PC-9 (cell line): ENCODE measurements at regions not wholly inside any gene's neighbourhood (a gene's known extent, or its start where the extent isn't known, plus 50 kb on each side); places are given as distances from the start of the nearest gene placed in this dataset.

ENCODE experiments used
- BruUV-seq: library from RNA; stranded (reverse); fragments of 400-500 nt; replicated peaks from 2 replicates; lab custom pipeline; 2021; lab: Mats Ljungman, UMichigan
- CTCF ChIA-PET: fragments of 300-600 bp; sonication (Branson Sonifier 250); formaldehyde crosslinking; loops from one replicate; lab custom pipeline; 2022; ENCODE audit warnings: antibody characterized with exemption; lab: Charles Lee
- POLR2A ChIA-PET: fragments of 300-600 bp; sonication (Branson Sonifier 250); formaldehyde crosslinking; loops from one replicate; lab custom pipeline; 2022; ENCODE audit warnings: antibody characterized with exemption; ENCODE audit not compliant: unreplicated experiment; lab: Charles Lee
- DNase-seq, 2 experiments: peaks; one replicate each; pipeline versions ENCODE4 v3.0.0 to v3.0.0-alpha.2; 2015 to 2022; ENCODE audit warnings: mixed read lengths in 1 of 2
- H2AFZ ChIP-seq: fragments of 200-600 bp; sonication (generic); 2 replicates; pipeline ENCODE4 v1.8.1; 2017; ENCODE audit warnings: antibody characterized with exemption
- H3F3A ChIP-seq: fragments of 200-600 bp; sonication (generic); 2 replicates; pipeline ENCODE4 v1.8.1; 2017; ENCODE audit warnings: antibody characterized with exemption, mild to moderate bottlenecking, low read depth; ENCODE audit not compliant: insufficient read depth
- H3K27ac ChIP-seq: fragments of 200-600 bp; sonication (generic); 2 replicates; pipeline ENCODE4 v1.6.1; 2016; ENCODE audit warnings: mixed run types
- H3K27me3 ChIP-seq: fragments of 200-600 bp; sonication (generic); 2 replicates; pipeline ENCODE4 v1.6.1; 2016; ENCODE audit warnings: low read depth, mixed run types; ENCODE audit not compliant: insufficient read depth
- H3K36me3 ChIP-seq: fragments of 200-600 bp; sonication (generic); 2 replicates; pipeline ENCODE4 v1.6.1; 2016; ENCODE audit warnings: low read depth, mixed run types
- H3K4me1 ChIP-seq: fragments of 200-600 bp; sonication (generic); replicated peaks from 2 replicates; pipeline ENCODE4 v1.6.1; 2016; ENCODE audit warnings: mixed run types; ENCODE audit not compliant: insufficient read depth
- H3K4me2 ChIP-seq: fragments of 200-600 bp; sonication (generic); 2 replicates; pipeline ENCODE4 v1.6.1; 2017; ENCODE audit warnings: mixed run types
- H3K4me3 ChIP-seq: fragments of 200-600 bp; sonication (generic); 2 replicates; pipeline ENCODE4 v1.6.1; 2016; ENCODE audit warnings: mixed run types
- H3K79me2 ChIP-seq: fragments of 200-600 bp; sonication (generic); 2 replicates; pipeline ENCODE4 v1.6.1; 2017; ENCODE audit warnings: low read depth, mixed run types
- H3K9me2 ChIP-seq: fragments of 200-600 bp; sonication (generic); 2 replicates; pipeline ENCODE4 v1.8.1; 2017; ENCODE audit warnings: mild to moderate bottlenecking; ENCODE audit not compliant: insufficient read depth
- H3K9me3 ChIP-seq: fragments of 200-600 bp; sonication (generic); 2 replicates; pipeline ENCODE4 v1.8.1; 2016; ENCODE audit warnings: low read depth; ENCODE audit not compliant: insufficient read depth
- H4K20me1 ChIP-seq: fragments of 200-600 bp; sonication (generic); 2 replicates; pipeline ENCODE4 v1.8.1; 2017; ENCODE audit not compliant: insufficient read depth
- EZH2 ChIP-seq: fragments of 200-600 bp; sonication (generic); IDR thresholded peaks from 2 replicates; pipeline ENCODE4 v1.8.0; 2017; ENCODE audit warnings: antibody characterized with exemption, low read depth
- intact Hi-C: fragments of 100-400 bp; cut with micrococcal nuclease; formaldehyde crosslinking; loops from one replicate; pipeline ENCODE4 v1.10.0; 2022; ENCODE audit not compliant: unreplicated experiment
- TF ChIP-seq, protein P1 (sequence below): fragments of 200-600 bp; sonication (generic); conservative IDR thresholded peaks from 2 replicates; pipeline ENCODE4 v1.6.1; 2017; ENCODE audit warnings: mixed run types, antibody characterized with exemption, mild to moderate bottlenecking, moderate library complexity

DNA sequence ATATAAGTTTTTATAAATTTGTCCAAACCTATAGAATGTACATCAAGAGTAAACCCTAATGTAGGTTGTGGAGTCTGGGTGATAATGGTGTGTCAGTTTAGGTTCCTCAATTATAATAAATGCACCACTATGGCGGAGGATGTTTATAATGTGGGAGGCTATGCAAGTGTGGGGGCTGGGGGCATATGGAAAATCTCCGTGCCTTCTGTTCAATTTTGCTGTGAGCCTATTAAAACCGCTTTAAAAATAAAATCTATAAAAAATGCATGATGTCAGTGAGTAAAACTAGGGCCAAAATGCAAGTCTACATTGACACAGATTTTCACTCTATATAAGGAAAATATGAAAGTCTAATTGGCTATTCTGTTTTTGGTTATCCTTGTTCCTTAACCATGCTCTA is 774.9 kb upstream of the ALCAM start:
- Histone ChIP-seq H2AFZ (no peak overlapping the region), H3K9me2 (no peaks in the 10 kb centered on the region; the same call in 1 of the 2 replicates), H3K9me3 (no peaks in the 10 kb centered on the region), H3K79me2 (no peaks in the 10 kb centered on the region), H3K4me3 (no peak overlapping the region), H3K4me1 (no peaks in the 10 kb centered on the region), H3F3A (no peaks in the 10 kb centered on the region), H3K4me2 (no peak overlapping the region), H4K20me1 (no peaks in the 10 kb centered on the region), H3K27me3 (no peaks in the 10 kb centered on the region), H3K36me3 (no peaks in the 10 kb centered on the region), H3K27ac (no peak overlapping the region)
- POLR2A ChIA-PET, result no interaction called here
- no peak for DNase-seq
- CTCF ChIA-PET, result interaction anchor here (0.7 kb wide), 1 partner anchor 1063 kb away, joined by 3 read pairs; no protein-coding TSS in a partner anchor
- BruUV-seq, result no TSS peak
- TF ChIP-seq, protein P1, sequence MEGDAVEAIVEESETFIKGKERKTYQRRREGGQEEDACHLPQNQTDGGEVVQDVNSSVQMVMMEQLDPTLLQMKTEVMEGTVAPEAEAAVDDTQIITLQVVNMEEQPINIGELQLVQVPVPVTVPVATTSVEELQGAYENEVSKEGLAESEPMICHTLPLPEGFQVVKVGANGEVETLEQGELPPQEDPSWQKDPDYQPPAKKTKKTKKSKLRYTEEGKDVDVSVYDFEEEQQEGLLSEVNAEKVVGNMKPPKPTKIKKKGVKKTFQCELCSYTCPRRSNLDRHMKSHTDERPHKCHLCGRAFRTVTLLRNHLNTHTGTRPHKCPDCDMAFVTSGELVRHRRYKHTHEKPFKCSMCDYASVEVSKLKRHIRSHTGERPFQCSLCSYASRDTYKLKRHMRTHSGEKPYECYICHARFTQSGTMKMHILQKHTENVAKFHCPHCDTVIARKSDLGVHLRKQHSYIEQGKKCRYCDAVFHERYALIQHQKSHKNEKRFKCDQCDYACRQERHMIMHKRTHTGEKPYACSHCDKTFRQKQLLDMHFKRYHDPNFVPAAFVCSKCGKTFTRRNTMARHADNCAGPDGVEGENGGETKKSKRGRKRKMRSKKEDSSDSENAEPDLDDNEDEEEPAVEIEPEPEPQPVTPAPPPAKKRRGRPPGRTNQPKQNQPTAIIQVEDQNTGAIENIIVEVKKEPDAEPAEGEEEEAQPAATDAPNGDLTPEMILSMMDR, result no peak
- no peak for TF ChIP-seq EZH2
- intact Hi-C loops, result no loop called here

DNA sequence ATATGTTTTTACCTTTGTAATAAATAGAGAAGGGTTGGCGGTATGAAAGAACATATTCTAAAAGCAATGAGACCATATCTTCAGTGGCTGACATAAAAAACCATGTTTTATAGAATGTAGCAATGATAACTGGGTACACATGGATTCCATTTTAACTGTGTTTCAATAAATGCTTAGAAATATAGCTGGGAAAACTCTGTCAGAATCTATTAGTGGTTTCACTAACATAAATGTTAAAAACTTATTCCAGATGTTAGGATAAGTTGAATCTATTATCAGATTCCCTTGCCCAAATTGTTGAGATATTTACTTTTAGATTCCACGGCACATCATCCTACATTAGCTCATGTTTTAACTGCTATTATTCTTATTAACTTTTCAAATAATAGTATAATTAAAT is 772.2 kb upstream of the ALCAM start:
- no peak for TF ChIP-seq EZH2
- TF ChIP-seq, protein P1, result no peak

DNA sequence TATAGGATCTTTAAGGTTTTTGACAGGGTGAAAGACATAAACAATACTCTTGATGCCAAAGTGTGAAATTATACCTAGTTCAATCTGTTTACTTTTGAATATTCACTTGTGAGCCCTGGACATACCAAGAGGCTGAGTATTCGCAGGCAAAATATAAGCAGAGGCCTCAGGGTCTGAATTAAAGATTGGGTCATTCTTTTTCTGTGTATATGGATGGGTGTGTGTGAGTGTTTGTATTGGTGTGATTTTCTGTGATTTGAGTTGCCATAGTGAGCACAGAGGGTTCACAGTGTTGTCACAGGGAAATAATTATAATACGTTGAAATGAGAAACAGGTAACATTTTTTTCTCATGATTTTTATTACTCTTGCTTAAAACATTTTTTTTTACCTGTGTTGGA is 770.7 kb upstream of the ALCAM start:
- Histone ChIP-seq H3K36me3 (no peaks in the 10 kb centered on the region), H3K9me3 (no peaks in the 10 kb centered on the region), H3F3A (no peaks in the 10 kb centered on the region), H2AFZ (no peak overlapping the region), H3K27ac (no peak overlapping the region), H3K27me3 (no peaks in the 10 kb centered on the region), H3K9me2 (no peaks in the 10 kb centered on the region), H3K4me3 (no peak overlapping the region), H4K20me1 (no peaks in the 10 kb centered on the region), H3K4me1 (no peaks in the 10 kb centered on the region; the same call in 1 of the 2 replicates), H3K79me2 (no peaks in the 10 kb centered on the region), H3K4me2 (no peak overlapping the region)
- ChIA-PET CTCF (no interaction called here), POLR2A (no interaction called here)
- intact Hi-C loops, result loop anchor here (1.0 kb wide), 2 partner anchors 770 to 922 kb away; partner anchors contain the start of gene ALCAM
- BruUV-seq, result no TSS peak
- no peak for DNase-seq
- TF ChIP-seq, protein P1, result no peak
- no peak for TF ChIP-seq EZH2

More for the DNA sequence above, 772.2 kb upstream of the ALCAM start:
- POLR2A ChIA-PET, result no interaction called here
- Histone ChIP-seq H3K4me3 (no peak overlapping the region), H3K27ac (no peak overlapping the region), H3K9me2 (no peaks in the 10 kb centered on the region; the same call in 1 of the 2 replicates), H3K9me3 (no peaks in the 10 kb centered on the region), H2AFZ (no peak overlapping the region), H3F3A (no peaks in the 10 kb centered on the region), H3K4me1 (no peaks in the 10 kb centered on the region; the same call in 1 of the 2 replicates), H3K4me2 (no peak overlapping the region), H3K79me2 (no peaks in the 10 kb centered on the region), H3K36me3 (no peaks in the 10 kb centered on the region), H3K27me3 (no peaks in the 10 kb centered on the region), H4K20me1 (no peaks in the 10 kb centered on the region)
- intact Hi-C loops, result no loop called here
- DNase-seq, result no peak
- CTCF ChIA-PET, result no interaction called here
- no TSS peak for BruUV-seq
